GM13976 (cell line): ENCODE measurements at regions not wholly inside any gene's neighbourhood (a gene's known extent, or its start where the extent isn't known, plus 50 kb on each side); places are given as distances from the start of the nearest gene placed in this dataset.
"Not testable (repeated sequence)": the region's sequence is repeated elsewhere in the genome, so short reads cannot be mapped to it uniquely, and the experiment has no call there.

Experiments
- DNase-seq: peaks from one replicate; pipeline ENCODE4 v3.0.0; 2012; ENCODE audit warnings: low spot score
- in situ Hi-C: fragments of 300-500 bp; cut with MboI; formaldehyde crosslinking; loops from one replicate; pipeline ENCODE4 v1.12.0; 2022; ENCODE audit warnings: low sequenced_read_pairs, mixed read lengths, inconsistent platforms; ENCODE audit not compliant: unreplicated experiment
- TF ChIP-seq, protein P1 (sequence below): IDR thresholded peaks from 2 replicates; pipeline ENCODE4 v1.5.1; 2012; ENCODE audit warnings: borderline replicate concordance, mild to moderate bottlenecking; ENCODE audit not compliant: insufficient read depth; ENCODE audit errors: extremely low read depth, missing control alignments, control extremely low read depth

DNA sequence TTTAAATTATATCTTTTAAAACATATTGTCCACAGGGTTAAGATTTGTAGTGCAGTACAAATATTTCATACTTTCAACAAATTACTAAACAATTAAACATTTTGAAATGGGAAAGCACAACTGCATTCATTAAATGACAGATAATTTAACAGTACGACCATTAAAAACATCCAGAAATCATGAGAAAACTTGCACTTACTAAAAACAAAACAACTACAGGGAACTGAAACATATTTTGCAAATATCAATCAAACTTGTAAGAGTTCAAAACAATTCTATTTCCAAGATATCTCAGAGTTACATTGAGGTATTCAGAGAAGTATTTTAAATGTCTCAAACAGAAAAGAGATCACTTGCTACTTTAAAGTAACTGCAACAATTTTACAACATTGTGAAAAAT lies 478.5 kb upstream of the PCDH10 start:
- TF ChIP-seq, protein P1, sequence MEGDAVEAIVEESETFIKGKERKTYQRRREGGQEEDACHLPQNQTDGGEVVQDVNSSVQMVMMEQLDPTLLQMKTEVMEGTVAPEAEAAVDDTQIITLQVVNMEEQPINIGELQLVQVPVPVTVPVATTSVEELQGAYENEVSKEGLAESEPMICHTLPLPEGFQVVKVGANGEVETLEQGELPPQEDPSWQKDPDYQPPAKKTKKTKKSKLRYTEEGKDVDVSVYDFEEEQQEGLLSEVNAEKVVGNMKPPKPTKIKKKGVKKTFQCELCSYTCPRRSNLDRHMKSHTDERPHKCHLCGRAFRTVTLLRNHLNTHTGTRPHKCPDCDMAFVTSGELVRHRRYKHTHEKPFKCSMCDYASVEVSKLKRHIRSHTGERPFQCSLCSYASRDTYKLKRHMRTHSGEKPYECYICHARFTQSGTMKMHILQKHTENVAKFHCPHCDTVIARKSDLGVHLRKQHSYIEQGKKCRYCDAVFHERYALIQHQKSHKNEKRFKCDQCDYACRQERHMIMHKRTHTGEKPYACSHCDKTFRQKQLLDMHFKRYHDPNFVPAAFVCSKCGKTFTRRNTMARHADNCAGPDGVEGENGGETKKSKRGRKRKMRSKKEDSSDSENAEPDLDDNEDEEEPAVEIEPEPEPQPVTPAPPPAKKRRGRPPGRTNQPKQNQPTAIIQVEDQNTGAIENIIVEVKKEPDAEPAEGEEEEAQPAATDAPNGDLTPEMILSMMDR, result no peak
- in situ Hi-C loops, result no loop called here
- no peak for DNase-seq

DNA sequence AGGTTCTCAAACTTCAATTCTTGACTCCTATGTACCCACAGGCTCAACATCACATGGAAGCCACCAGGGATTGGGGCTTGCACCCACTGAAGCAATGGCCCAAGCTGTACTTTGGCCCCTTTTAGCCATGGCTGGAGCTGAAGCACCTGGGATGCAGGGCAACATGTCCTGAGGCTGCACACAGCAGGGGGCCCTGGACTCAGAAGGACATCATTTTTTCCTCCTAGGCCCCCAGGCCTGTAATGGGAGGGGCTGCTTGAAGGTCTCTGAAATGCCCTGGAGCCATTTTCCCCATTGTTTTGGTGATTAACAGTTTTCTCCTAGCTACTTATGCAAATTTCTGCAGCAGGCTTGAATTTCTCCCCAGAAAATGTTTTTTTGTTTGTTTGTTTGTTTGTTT lies 465.1 kb upstream of the PCDH10 start:
- in situ Hi-C loops, result no loop called here
- TF ChIP-seq, protein P1, result no peak
- no peak for DNase-seq

DNA sequence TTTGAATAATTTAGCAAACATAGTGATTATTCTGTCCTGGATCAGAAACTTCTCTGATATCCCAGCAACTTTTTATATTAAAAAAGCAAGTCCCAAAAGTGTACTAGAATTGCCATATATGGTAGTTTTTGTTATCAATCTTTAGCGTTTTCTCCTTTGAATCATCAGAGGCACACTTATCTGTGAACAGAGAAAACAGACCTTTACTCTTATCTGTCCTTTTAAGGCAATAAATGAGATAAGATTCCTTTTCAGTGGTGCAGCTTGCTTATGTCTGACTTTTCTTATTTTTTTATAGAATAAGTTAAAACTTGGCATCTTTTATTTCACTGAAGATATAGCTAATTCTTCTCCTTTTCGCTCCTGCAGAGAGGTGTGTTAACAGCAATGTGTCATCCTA lies 458.1 kb upstream of the PCDH10 start:
- no peak for DNase-seq
- TF ChIP-seq, protein P1, result no peak
- in situ Hi-C loops, result no loop called here

DNA sequence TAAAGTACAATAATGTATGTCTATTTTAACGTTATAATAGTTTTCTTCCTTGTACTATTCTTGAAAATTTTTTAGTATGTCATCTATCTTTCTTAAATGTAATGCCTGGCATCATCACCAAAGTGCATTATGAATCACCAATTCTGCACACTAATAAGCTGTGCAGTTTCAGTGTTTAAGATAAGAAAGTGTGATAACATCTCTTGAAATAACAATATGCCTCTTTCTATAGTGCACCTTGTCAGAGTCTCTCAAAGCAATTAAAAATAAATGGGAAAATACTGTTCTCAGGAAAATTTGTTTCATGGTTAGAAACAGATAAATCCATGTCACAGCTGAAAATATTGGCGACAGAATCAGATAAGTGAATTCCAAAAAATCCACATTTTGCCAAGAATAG lies 457.4 kb upstream of the PCDH10 start:
- TF ChIP-seq, protein P1, result no peak
- in situ Hi-C loops, result no loop called here
- no peak for DNase-seq

DNA sequence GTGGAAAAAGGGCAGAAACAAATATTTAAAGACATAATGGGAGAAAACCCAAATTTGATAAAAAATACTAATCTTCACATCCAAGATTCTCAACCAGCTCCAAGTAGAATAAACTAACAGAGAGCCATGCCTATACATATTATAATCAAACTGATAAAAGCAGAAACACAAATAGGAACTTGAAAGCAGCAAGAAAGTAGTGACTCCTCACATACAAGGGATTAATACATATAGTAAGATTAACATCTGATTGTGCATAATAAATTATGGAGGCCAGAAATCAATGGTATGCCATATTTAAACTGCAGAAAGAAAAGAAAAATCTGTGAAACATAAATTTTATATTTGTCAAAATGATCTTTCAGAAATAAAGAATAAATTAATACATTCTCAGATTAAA lies 454.3 kb upstream of the PCDH10 start:
- TF ChIP-seq, protein P1, result no peak
- no peak for DNase-seq
- in situ Hi-C loops, result no loop called here

DNA sequence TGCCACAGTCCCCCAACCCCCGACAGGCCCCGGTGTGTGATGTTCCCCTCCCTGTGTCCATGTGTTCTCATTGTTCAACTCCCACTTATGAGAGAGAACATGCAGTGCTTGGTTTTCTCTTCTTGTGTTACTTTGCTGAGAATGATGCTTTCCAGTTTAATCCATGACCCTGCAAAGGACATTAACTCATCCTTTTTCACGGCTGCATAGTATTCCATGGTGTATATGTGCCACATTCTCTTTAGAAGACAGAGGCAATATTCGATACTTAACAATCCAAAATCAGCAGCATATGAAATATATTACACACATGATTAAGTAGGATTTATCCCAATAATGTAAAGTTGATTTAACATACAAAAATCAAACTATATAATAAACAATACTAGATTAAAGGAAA lies 451.6 kb upstream of the PCDH10 start:
- in situ Hi-C loops, result not testable (repeated sequence)

DNA sequence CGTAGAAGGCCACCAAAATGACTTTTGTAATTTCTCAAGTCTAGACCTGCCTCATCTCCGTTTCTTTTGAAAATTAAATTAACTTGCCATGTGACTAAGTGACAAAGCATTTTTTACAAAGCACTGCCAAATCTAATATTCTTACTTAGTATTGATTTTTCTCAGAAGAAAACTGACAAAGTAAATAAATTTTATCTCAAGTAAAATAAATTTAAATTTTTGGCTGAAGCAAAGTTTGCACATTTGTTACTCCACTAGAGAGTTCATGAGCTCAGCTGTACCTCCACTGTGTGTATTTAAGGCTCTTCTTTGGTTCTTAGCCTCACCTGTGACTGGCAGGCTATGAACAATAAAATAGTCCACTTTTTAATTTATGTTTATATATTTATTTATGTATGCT lies 441.1 kb upstream of the PCDH10 start:
- in situ Hi-C loops, result no loop called here
- no peak for DNase-seq
- TF ChIP-seq, protein P1, result no peak

More for the DNA sequence above, 451.6 kb upstream of the PCDH10 start:
- not testable (repeated sequence) for DNase-seq
